Fibroblast of the aortic adventitia (primary cell): ENCODE measurements at regions not wholly inside any gene's neighbourhood (a gene's known extent, or its start where the extent isn't known, plus 50 kb on each side); places are given as distances from the start of the nearest gene placed in this dataset.
"Not testable (repeated sequence)": the region's sequence is repeated elsewhere in the genome, so short reads cannot be mapped to it uniquely, and the experiment has no call there.

Experiments
- DNase-seq: peaks from one replicate; pipeline ENCODE4 v3.0.0-alpha.2; 2010; ENCODE audit warnings: low read depth
- H3K4me3 ChIP-seq: 2 replicates; pipeline ENCODE4 v1.5.1; 2011; ENCODE audit warnings: low read depth, mild to moderate bottlenecking, control low read depth, low read length, moderate library complexity
- CTCF ChIP-seq: IDR thresholded peaks from 2 replicates; pipeline ENCODE4 v1.5.1; 2011; ENCODE audit warnings: mild to moderate bottlenecking, low read length, control low read depth, inconsistent platforms; ENCODE audit not compliant: insufficient read depth
- small RNA-seq: library from RNA; depleted of rRNA; stranded (forward); fragments of <200 nt; gene quantifications from one replicate; pipeline ENCODE3, GENCODE V24; 2012

GRCh38 chr20:29878777-29879442 is 1378.6 kb upstream of the DEFB115 start:
- no peak overlapping the region for H3K4me3 ChIP-seq
- TF ChIP-seq CTCF: no peak
- no peak for DNase-seq

GRCh38 chr20:29881107-29881506 is 1376.4 kb upstream of the DEFB115 start:
- DNase-seq: peak; percentile 16
- H3K4me3 ChIP-seq: not testable (repeated sequence)

GRCh38 chr20:29883514-29884219 is 1373.8 kb upstream of the DEFB115 start:
- not testable (repeated sequence) for H3K4me3 ChIP-seq, DNase-seq

- not testable (repeated sequence) for H3K4me3 ChIP-seq, DNase-seq
Observed at GRCh38 chr20:29884322-29884721, 1373.1 kb upstream of the DEFB115 start.

- not testable (repeated sequence) for H3K4me3 ChIP-seq, DNase-seq
Observed at GRCh38 chr20:29885282-29886185, 1371.9 kb upstream of the DEFB115 start.

GRCh38 chr20:29891555-29891954 is 1365.9 kb upstream of the DEFB115 start:
- not testable (repeated sequence) for H3K4me3 ChIP-seq, DNase-seq

Small RNA genes in the stretch of these regions (small RNA-seq; reads per million reads assigned to genes)
- 0.95 reads per million, percentile 31 among the genes with 10 or more reads in this experiment for gene RF00002
